Heart right ventricle (tissue), 16 donors: ENCODE measurements at regions not wholly inside any gene's neighbourhood (a gene's known extent, or its start where the extent isn't known, plus 50 kb on each side); places are given as distances from the start of the nearest gene placed in this dataset.

Experiments used
- ATAC-seq, 8 donors: fragments of 200-7000 bp; cut with Tn5 transposase; one replicate each; pipeline ENCODE4 v1.9.1; 2020; ENCODE audit warnings: mild to moderate bottlenecking in 8 of 8, moderate library complexity in 8 of 8, moderate number of reproducible peaks in 1 of 8
- DNase-seq, 2 donors: peaks; one replicate each; pipeline ENCODE4 v3.0.0-alpha.2; 2020
- H3K27ac ChIP-seq, 10 donors: fragments of 200-600 bp; sonication (generic) in 2 of 10; one replicate each; pipeline versions ENCODE4 v1.5.0 to v1.8.0; 2020 to 2022; ENCODE audit warnings: mild to moderate bottlenecking in 3 of 10
- H3K27me3 ChIP-seq, 7 donors: fragments of 200-600 bp; one replicate each; pipeline ENCODE4 v1.8.0; 2021 to 2022; ENCODE audit warnings: mild to moderate bottlenecking in 2 of 7
- H3K36me3 ChIP-seq, 9 donors: fragments of 200-600 bp; sonication (generic) in 1 of 9; one replicate each; pipeline versions ENCODE4 v1.5.0 to v1.8.0; 2020 to 2022; ENCODE audit warnings: mild to moderate bottlenecking in 2 of 9
- H3K4me1 ChIP-seq, 9 donors: fragments of 200-600 bp; sonication (generic) in 1 of 9; one replicate each; pipeline versions ENCODE4 v1.5.0 to v1.8.0; 2020 to 2022; ENCODE audit warnings: mild to moderate bottlenecking in 4 of 9
- H3K4me3 ChIP-seq, 10 donors: fragments of 200-600 bp; sonication (generic) in 2 of 10; one replicate each; pipeline versions ENCODE4 v1.5.0 to v1.8.0; 2020 to 2022; ENCODE audit warnings: mild to moderate bottlenecking in 7 of 10, moderate library complexity in 2 of 10
- H3K9me3 ChIP-seq, 11 donors: fragments of 200-600 bp in 10 of 11; sonication (generic) in 2 of 11; one replicate each; pipeline versions ENCODE4 v1.5.0 to v1.8.0; 2013 to 2022; ENCODE audit warnings: mild to moderate bottlenecking in 2 of 11, control low read depth in 1 of 11, moderate library complexity in 1 of 11
- CTCF ChIP-seq, 9 donors: fragments of 200-600 bp; sonication (generic) in 2 of 9; IDR thresholded peaks; one replicate each; pipeline versions ENCODE4 v1.5.0 to v1.8.0; 2021 to 2022; ENCODE audit warnings: antibody characterized with exemption in 9 of 9, mild to moderate bottlenecking in 5 of 9, moderate library complexity in 1 of 9
- whole genome bisulfite sequencing, 2 donors: extraction: QIAGEN DNeasy Blood & Tissue Kit; methylation state at CpG; one replicate each; pipeline ENCODE4 v1.1.7; 2013; ENCODE audit warnings: inconsistent platforms in 1 of 2; 5-methylcytosine and 5-hydroxymethylcytosine counted together
- intact Hi-C, 10 donors: fragments of 100-400 bp; cut with DNase I; formaldehyde crosslinking; loops; one replicate each; pipeline versions ENCODE4 v1.11.1 to v1.14.2; 2022
- donor health status: Arrhythmogenic right ventricular cardiomyopathy.
- donor health status: ischemic (EF 13 %, LVEDD 7.1; RV severe dilation, severe dysfunction).
- donor health status: healthy with polysubstance abuse.
- donor health status: DM: no; HTN: yes; CAD: no.
- donor health status: DM: no; HTN: no; CAD: no.
- donor health status: ischemic (EF 25% LVEDD 6.9; RV normal size, moderate dysfunction).
- donor health status: ischemic (EF 25% LVEDD 5.7; RV mildly dilated, moderate dysfunction).
- donor health status: healthy.
- donor health status: DM: yes; HTN: yes; CAD: no.
- donor health status: Ischemic cardiomyopathy.
- donor health status: ischemic (EF 35%, LVEDD 5.7; RV mildly dilated, moderate dysfunction).
- donor health status: nonischemic (EF 11% LVEDD 7.7; RV severe dilation, severe dysfunction).
- donor health status: DM: yes; HTN: yes; CAD: no.
- donor health status: PGD.
- donor health status: ischemic (EF 29% LVEDD 5.4; RV normal size, mild dysfunction).
- donor health status: nonischemic (EF 23%, LVEDD 6.1; RV moderate dilation, normal function).

GRCh38 chr14:50035214-50035613 lies 81.2 kb downstream of the VCPKMT start:
- Histone ChIP-seq H3K27me3 (no peaks in the 10 kb centered on the region), H3K4me1 (peaks cover 0 to 43% (median 2%) of the 10 kb centered on the region in 9 donors), H3K9me3 (no peaks in the 10 kb centered on the region), H3K4me3 (no peak overlapping the region), H3K36me3 (no peaks in the 10 kb centered on the region), H3K27ac (no peak overlapping the region)
- no peak for DNase-seq
- 85 to 100% methylated on average over 1 of the region's 1 CpG for WGBS, 2 donors
- no peak for ATAC-seq
- no peak for TF ChIP-seq CTCF (IDR thresholded peaks at IDR 0.05)
- intact Hi-C loops = no loop called here

- intact Hi-C loops = no loop called here
- Histone ChIP-seq H3K4me3 (no peak overlapping the region), H3K9me3 (no peaks in the 10 kb centered on the region), H3K4me1 (peaks cover 6 to 48% (median 12%) of the 10 kb centered on the region in 9 donors), H3K27ac (no peak overlapping the region), H3K36me3 (no peaks in the 10 kb centered on the region), H3K27me3 (no peaks in the 10 kb centered on the region)
- ATAC-seq = no peak
- no peak for TF ChIP-seq CTCF (IDR thresholded peaks at IDR 0.05)
- DNase-seq = no peak
- WGBS, 2 donors = 82 to 91% methylated on average over 3 of the region's 3 CpGs
Observed at GRCh38 chr14:50036211-50036610, 80.2 kb downstream of the VCPKMT start.

GRCh38 chr14:50036637-50037036 lies 79.7 kb downstream of the VCPKMT start:
- WGBS, 2 donors = 92 to 95% methylated on average over 4 of the region's 4 CpGs
- Histone ChIP-seq H3K27ac (no peak overlapping the region), H3K4me1 (peaks cover 6 to 48% (median 16%) of the 10 kb centered on the region in 9 donors), H3K9me3 (no peaks in the 10 kb centered on the region), H3K27me3 (no peaks in the 10 kb centered on the region), H3K4me3 (no peak overlapping the region), H3K36me3 (no peaks in the 10 kb centered on the region)
- ATAC-seq (no peak), DNase-seq (no peak)
- intact Hi-C loops = no loop called here
- TF ChIP-seq CTCF (IDR thresholded peaks at IDR 0.05) = no peak

GRCh38 chr14:50037240-50037639 lies 79.1 kb downstream of the VCPKMT start:
- WGBS, 2 donors = 92 to 97% methylated on average over 2 of the region's 2 CpGs
- ATAC-seq = no peak
- no peaks in the 10 kb centered on the region for H3K36me3 ChIP-seq

More at GRCh38 chr14:50037240-50037639, 79.1 kb downstream of the VCPKMT start:
- H3K27ac ChIP-seq = no peak overlapping the region
- no peaks in the 10 kb centered on the region for H3K27me3 ChIP-seq
- no peak for TF ChIP-seq CTCF (IDR thresholded peaks at IDR 0.05)
- no peak for DNase-seq
- H3K9me3 ChIP-seq = no peaks in the 10 kb centered on the region
- H3K4me3 ChIP-seq = no peak overlapping the region
- H3K4me1 ChIP-seq = peaks cover 6 to 48% (median 18%) of the 10 kb centered on the region in 9 donors
- intact Hi-C loops = no loop called here
